ENCODE measurements at regions not wholly inside any gene's neighbourhood (a gene's known extent, or its start where the extent isn't known, plus 50 kb on each side); places are given as distances from the start of the nearest gene placed in this dataset.
"Not testable (repeated sequence)": the region's sequence is repeated elsewhere in the genome, so short reads cannot be mapped to it uniquely, and the experiment has no call there.

DNA sequence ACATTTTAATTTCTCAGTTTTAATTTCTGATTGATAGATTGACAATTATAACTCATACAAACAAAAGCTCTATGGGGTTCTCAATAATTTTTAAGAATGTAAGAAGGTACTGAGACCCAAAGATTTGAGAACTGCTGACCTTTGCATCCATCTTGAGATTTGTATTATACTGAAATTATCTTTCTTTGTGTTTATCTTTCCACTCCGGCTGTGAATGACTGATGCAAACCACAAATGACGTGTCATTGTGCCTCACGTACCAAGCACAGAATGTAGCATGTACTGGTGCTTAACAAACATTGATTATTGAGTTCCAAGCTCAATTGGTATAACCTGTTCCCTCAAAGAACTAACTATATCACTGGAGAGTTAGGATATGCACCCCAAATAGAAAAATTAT is 152.1 kb upstream of the SMLR1 start:
- no peak for DNase-seq

DNA sequence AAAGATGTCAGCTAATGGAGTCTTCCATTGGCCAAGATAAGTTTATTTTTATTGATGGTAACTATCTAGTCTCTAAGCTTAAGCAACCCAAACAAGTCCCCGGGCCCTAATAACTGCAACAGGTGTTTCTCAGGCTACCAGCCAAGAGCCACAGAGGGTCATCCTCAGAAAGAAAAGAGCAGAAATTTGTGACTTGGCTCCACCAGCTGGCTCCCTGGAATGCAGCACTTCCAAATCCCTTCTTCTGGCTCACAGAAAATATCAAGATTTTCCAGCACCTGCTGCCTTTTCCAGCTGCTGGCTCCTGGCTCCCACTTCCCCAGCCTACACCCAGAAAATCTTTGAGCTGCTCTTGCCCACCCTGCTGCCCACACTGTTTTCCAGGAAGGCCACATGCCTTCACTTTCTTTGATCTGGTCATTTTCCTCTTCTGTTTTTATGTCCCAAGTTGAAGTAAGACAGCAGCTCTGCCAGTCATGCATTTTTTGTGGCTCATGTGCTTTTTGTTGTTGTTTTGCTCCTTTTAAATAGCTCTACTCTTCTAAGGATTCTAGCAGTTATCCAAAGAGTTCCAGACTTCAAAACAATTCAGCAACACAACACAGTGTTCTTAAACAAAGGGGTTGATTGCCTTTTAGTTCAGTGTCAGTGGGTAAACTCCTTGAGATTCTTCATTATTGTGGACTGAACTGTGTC is 151.0 kb upstream of the SMLR1 start:
- no peak for DNase-seq

DNA sequence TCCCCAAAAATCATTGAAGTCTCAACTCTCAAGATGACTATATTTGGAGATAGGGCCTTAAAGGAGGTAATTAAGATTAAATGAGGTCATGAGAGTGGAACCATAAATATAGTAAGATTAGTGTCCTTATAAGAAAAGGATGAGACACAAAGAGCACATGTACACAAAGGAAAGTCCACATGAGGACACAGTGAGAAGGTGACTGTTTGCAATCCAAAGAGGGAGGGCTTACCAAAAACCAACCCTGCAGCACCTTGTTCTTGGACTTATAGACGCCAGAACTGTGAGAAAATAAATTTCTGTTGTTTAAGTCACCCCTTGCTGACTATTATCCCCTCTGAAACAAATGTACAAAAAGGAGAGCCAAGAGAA is 150.4 kb upstream of the SMLR1 start:
- DNase-seq = no peak

DNA sequence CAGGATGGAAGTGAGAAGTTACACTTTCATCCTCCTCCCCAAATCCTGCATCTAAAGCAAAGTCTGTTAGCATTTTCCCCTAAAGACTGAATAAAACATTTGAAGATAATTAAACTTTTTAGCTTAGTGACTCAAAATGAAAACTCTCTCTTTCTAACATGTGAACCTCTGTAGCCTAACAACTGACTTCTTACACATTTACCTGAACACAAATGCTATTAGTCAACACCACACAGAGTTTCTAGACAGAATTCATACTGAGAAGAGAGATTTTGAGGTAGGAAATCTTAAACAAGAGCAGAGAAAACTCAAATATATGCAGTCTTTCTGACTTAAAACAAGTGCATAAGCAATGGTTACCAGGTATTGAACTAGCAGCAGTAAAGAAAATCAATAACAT is 149.9 kb upstream of the SMLR1 start:
- no peak for DNase-seq

DNA sequence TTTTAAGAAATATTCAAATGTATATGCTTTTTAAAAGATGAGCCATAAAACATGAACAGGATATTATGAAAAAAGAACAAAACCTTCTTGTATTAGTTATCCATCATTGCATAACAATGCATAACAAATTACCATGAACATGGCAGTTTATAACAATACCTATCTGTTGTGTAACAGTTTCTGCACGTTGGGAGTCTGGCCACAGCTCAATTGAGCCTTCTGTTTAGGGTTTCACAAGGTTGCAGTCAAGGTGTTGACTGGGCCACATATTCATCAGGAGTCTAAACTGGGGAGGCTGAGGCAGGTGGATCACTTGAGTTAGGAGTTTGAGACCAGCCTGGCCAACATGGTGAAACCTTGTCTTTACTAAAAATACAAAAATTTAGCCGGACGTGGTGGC is 149.4 kb upstream of the SMLR1 start:
- DNase-seq = no peak

DNA sequence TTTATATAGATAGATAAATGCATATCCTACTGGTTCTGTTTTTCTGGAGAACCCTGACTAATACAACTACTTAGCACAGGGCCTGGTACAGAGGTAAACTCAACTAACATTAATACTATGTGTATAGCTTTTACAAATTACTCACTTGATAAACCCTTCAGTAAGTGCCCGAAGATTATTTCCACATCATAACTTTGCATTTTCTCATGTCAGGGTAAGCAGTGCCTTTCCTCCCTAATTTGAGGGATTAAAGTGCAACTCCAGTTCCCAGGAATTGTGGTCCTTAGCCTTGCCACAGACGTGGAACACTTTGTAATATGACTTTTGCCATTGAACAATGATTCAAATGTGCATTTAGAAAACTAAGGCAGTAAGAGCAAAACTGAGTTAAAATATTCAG is 147.5 kb upstream of the SMLR1 start:
- no peak for DNase-seq

DNA sequence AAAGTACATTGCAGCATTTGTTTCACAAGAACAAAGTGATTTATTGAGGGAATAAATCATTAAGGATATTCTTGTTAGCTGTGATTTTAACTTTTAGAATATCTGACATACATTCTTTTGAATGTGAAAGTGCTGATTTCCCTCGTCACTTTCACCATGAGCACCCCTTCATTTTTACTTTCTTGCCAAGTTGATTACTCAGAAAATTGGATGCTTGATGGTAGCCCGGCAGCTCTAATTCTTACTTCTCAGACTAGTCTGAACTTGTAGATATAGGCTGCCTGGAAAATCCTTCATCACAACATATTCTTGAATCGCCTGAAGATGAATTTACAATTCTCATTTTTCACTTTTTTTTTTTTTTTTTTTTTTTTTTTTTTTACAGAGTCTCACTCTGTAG is 147.1 kb upstream of the SMLR1 start:
- DNase-seq = no peak

DNA sequence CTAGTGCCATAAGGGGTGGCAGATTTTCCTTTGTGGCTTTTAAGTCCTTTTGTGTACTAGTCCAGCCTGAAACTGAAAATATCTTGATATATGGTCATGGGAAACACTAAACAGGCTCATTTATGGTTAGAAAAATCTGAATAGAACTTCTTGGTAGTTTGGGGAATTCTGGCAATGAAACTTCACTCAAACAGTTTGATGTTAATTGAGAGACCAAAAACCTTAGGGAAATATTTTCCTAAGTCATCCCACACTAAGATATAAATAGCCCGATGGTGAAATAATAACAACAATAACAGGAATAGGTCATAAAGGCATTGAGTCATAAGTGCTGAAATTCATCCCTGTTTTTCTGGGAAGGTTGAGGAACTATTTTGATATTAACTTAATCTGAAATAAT is 146.2 kb upstream of the SMLR1 start:
- no peak for DNase-seq

DNA sequence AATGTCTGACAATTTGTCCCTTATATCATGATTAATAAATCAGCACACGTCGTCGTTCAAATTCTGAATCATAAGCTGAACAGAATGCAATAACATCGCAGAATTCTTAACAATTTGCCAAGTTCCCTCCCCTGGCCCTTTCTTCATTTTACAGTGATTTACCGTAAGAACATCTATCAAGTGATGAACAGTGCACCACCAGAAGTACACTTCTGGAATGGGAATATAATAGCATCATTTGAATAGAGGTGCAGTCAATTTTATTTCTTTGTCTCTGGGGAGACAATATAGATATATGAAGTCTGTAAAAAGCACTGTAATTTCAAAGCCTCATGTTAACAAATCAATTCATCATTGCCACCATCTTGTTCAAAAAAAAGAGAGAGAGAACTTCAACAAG is 145.1 kb upstream of the SMLR1 start:
- no peak for DNase-seq

DNA sequence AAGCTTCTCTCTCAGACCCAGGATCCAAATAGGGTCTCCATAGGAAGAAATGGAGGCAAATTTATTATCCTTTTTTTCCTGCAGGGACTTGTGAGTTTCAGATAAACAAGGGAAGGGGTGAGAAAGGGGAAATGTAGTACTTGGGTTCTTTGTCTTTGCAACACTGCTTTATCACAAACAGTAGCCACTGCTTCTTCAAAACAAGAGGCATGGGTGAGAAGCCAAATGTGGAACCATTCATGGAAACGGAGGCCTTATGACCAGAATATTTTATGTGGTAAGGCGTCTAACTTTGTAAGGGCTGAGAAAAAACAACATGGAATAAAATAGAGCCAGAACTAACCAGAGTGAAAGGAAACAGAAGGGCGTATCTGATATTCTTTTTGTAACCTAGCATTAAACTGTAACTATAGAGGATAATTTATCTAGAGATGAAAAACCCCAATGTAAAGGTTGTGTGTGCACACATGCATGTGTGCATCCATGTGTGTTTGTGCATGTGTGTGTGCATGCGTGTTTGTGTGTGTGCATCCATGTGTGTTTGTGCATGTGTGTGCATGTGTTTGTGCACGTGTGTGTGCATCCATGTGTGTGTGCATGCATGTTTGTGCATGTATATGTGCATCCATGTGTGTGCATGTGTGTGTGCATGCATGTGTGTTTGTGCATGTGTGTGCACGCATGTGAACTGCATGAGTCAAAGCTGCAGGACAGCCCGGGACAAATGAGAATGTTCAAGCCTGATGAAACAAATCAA is 143.3 kb upstream of the SMLR1 start:
- no peak for DNase-seq

DNA sequence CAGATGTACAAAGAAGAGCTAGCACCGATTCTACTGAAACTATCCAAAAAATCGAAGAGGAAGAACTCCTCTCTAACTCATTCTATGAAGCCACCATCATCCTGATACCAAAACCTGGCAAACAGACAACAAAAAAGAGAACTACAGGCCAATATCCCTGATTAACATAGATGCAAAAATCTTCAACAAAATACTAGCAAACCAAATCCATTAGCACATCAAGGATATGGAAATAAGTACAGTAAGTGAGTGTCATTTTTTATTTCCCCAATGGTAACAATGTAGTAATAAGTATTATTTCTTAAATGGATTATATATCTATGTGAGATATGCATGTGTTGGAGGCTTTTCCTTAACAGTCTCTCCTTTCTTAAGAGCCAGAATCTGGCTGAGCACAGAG is 134.5 kb upstream of the SMLR1 start:
- DNase-seq = no peak

DNA sequence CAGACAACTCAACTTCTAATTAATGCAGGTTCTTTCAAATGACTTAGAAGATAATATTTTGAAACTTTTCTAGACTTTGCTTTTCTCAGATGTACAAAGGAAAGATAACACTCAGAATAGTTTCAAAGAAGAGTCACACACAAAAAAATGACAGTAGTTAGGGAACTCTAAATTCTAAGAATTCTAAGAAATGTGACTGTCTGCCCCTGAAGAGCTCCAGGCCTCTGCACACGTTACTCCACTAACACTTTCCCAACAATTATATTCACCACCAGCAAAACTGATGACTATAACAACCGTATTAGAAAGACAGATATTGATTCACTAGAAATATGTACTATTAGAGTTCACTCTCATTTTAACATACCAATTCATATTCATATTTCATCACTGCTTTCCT is 133.3 kb upstream of the SMLR1 start:
- no peak for DNase-seq

DNA sequence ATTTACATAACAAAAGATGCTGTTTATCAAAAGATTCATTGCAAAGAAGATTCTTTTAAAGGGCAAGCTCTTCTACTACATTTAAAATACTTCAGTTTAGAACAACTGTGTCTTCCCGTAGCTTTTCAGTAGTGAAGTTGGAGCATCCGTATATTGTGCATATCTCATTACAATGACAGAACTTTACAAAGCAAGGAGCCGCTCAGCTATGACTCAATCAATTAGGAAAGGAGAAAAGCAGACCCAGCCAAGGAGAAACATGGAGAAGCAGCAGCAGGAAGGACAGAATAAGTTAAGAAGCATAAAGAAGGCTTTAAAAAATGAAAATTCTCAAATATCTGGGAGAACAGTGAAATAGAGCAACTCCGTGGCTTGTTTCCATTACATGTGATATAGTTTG is 132.6 kb upstream of the SMLR1 start:
- DNase-seq = no peak

DNA sequence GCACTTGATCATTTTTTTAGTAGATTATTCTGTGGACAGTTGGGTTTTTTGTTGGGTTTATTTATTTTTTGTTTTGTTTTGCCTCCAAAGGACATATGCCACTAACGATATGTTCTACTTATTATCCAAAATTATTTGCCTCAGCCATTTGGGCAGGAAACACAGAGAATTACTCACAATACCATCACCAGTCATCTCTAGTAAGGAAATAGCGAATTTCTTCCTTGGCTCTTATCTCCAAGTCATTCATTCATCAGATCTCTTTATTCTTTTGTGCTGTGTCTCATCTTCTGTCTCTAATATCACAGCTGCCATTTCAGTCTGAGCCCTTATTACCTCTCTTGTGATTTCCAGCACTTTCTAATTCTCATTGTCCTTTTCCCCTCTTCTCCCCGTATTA is 130.4 kb upstream of the SMLR1 start:
- DNase-seq = no peak

DNA sequence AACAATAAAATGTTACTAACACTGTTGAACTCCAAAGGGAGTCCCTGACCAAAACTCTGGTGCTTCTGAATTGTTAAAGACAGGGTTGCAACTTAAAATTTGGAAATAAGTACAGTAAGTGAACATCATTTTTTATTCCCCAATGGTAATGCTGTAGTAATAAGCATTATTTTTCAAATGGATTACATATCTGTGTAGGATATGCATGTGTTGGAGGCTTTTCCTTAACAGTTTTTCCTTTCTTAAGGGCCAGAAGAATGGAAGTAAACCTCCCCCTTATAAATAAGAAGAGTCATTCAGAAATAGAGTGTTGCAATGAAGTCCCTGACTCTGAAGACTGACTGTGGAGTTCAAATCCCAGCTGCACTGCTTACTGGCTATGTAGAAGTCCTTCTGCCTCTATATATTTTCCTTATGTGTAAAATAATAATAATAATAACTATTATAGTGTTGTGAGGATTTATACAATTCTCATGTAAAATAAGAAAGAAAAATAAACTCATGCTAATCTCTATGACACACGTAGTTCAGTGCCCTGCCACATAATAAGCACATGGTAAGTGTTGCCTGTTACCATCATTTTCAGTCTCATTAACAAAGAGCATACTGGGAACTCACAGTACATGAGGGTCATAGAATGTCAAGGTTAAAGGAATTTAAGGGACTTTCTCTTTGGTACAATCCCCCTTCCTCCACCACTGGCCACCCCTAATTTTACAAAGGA is 129.8 kb upstream of the SMLR1 start:
- no peak for DNase-seq

DNA sequence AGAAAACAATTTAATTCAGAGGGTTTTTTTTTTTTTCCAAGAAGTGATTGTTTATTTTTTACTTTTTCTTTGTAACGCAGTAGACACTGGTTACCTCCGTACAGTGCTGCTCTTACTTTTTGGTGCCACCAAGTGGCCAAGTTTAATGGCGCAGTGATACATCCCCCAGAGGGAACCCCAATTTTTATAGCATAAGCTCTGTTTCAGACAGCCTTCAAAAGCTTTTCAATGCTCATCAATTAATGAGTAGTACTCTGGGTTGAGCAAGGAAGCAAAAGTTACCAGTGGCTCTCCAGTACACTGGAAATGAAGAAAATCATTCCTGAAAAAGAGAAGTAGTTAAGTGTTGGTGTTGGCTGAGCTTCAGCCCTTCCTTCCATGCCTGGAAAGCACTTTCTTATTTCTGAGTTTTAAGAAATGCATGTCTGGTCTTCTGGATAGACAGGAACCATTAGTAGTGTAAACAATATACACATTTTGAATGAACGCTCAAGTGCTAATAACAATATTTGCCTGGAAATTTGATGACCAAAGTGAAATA is 129.1 kb upstream of the SMLR1 start:
- DNase-seq = peak; percentile 11

DNA sequence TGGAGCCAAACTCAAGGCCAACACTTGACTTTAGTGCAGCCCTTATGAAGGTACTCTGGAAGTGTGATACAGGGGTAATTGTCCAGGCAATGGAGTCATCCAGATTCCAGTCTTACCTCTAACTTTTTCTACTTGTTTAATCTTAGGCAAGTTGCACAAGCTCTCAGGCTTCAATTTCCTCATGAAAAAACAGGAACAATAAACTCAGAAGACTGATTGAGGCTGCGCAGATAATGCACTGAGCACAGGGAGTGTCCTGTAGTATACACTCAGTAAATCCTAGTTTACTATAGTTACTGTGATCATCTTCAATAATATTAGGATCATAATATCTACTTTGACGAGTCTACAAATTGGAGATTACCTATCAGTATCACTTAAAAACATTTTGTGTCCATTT is 127.5 kb upstream of the SMLR1 start:
- no peak for DNase-seq

DNA sequence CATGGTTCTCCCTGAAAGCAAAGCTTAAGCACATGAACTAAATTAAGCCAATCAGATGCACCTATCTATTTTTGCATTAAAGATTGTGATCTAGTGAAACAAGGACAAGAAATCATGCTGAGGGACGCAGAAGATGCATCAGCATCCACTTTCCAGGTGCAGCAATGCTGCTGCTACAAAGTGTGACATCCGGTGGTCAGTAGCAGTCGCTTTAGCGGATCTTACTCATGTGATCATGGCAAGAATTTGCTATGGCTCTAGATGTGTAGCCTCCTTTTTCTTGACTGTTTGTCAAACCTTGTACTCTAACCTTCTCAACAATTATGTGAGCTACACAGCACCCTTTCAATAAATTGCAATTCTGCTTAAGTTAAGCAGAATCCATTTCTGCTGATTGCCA is 126.8 kb upstream of the SMLR1 start:
- DNase-seq = no peak

DNA sequence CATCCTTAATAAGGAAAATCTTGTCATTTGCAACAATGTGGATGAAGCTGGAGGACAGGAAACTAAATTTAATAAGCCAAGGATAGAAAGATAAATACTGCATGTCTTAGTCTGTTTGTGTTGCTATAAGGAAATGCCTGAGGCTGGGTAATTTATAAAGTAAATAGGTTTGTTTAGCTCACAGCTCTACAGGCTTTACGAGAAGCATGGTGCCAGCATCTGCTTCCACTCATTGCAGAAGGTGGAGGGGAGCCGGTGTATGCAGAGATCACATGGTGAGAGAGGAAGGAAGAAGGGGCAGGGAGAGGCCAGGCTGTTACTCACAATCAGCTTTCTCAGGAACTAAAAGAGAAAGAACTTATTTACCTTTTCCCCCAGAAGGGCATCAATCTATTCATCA is 118.9 kb upstream of the SMLR1 start:
- DNase-seq = no peak

DNA sequence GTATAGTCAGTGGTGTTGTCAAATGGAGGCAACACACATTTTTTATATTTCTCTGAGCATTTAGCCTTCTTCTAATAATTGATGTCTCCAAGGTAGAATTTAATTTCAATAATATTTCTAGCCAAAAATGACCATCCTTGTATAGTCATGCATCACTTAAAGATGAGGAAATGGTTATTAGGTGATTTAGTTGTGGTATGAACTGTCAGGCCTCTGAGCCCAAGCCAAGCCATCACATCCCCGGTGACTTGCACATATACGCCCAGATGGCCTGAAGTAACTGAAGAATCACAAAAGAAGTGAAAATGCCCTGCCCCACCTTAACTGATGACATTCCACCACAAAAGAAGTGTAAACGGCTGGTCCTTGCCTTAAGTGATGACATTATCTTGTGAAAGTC is 115.6 kb upstream of the SMLR1 start:
- DNase-seq = not testable (repeated sequence)

DNA sequence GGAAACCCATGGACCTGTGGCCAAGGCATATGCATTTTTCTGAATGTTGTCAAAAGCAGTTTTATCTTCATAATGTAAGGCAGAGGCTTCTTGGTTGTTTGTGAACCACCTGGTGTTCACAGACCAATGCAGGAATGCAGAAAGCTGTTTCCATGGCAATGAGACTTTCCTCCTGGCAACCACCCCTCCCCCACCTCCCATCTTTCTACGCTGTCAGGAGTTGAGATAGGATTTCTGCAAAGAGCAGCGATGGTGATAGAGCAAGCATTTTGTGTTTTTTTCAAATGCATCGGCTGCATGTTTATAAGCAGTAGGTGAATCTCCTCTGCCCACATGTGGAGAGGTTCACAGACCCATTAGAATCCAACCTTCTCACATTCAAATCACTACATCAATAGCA is 114.1 kb upstream of the SMLR1 start:
- no peak for DNase-seq

DNA sequence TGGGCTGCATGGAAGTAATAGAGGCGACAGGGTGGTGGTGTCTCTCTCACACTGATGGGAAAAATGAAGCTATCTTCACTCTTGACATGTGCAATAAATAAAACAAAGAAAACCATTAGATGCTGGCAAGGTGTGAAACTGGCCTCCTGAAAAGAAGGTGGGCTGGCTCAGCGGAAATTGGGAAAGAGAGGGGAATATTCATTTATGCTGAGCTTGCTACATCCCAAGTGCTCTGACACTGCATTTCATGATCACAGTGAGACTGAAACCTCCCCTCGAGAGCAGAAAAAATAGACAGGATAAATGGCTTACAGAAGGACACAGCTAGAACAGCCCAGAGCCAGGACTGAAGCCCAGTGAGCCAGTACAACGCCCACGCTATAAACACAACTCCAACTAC is 112.1 kb upstream of the SMLR1 start:
- no peak for DNase-seq

DNA sequence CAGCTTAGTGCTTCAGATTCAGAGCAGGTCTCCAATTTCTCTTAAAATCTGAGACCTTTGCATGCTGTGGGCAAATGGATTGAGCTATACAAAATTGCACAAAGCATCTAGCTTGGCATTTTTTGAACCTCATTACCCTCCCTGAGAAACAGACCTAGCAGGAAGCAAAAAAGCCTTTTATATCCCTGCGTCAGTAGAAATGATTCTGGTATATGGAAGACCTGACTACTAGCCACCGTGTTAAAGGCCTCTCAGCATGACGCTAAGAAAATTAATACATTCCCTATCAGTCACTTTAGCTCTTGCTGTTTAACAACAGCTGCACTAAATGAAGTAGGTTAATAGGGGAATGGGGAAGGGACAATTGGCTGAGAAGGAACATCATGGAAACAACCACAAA is 110.7 kb upstream of the SMLR1 start:
- DNase-seq = no peak

DNA sequence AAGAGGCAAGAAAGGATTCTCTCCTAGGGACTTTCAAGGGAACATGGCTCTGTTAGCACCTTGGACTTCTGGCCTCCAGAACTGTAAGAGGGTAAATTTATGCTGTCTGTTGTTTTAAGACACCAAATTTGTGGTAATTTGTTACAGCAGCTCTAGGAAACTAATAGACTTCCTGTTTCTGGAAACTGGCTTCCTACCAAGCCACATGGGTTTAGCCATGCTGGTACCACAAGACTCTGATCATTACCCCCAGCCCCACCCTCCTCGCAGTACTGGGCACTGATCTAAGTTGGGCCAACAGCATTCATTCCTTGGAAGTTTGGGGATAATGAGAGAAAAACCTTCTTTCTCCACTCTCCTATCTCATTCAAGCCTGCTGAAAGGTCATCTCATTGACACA is 109.5 kb upstream of the SMLR1 start:
- no peak for DNase-seq

All from midbrain (tissue), 1 donor.